K562 (cell line): ENCODE measurements at regions not wholly inside any gene's neighbourhood (a gene's known extent, or its start where the extent isn't known, plus 50 kb on each side); places are given as distances from the start of the nearest gene placed in this dataset.

ENCODE experiments used
- ATAC-seq: fragments of 200-7000 bp; cut with Tn5 transposase; 3 replicates; pipeline ENCODE4 v1.9.1; 2020; ENCODE audit warnings: moderate library complexity
- BruUV-seq: library from RNA; stranded (reverse); fragments of 400-500 nt; replicated peaks from 2 replicates; lab custom pipeline; 2021; lab: Mats Ljungman, UMichigan
- CTCF ChIA-PET: fragments of 300-600 bp; formaldehyde crosslinking; extraction: SDS; loops from one replicate; lab custom pipeline; 2021; ENCODE audit warnings: low intra/inter-chr PET ratio; lab: Yijun Ruan, JAX
- POLR2A ChIA-PET: fragments of 300-600, 350-650 bp; sonication (Branson Sonifier 250); formaldehyde crosslinking; extraction: SDS; loops from one replicate; lab custom pipeline; 2021; ENCODE audit warnings: antibody characterized with exemption, inconsistent platforms; lab: Yijun Ruan, JAX
- DNase-seq, 4 experiments: peaks; one replicate each; pipeline versions ENCODE4 v3.0.0 to v3.0.0-alpha.2; 2011 to 2018; ENCODE audit warnings: low spot score in 3 of 4, mixed read lengths in 3 of 4; ENCODE audit errors: extremely low read depth in 1 of 4
- FAIRE-seq: peaks from 2 replicates; lab custom pipeline; 2011; peaks lifted over from hg19 to GRCh38; lab: Jason Lieb, UNC
- H2AFZ ChIP-seq: 2 replicates; pipeline ENCODE4 v1.6.0; 2011; ENCODE audit warnings: low read depth, low read length, control low read depth, inconsistent platforms
- H3K27ac ChIP-seq: fragments of 200-600 bp; 3 replicates; pipeline ENCODE4 v1.8.0; 2011; ENCODE audit warnings: low read depth, mild to moderate bottlenecking, control low read depth, inconsistent platforms, low read length, moderate library complexity, mixed read lengths; ENCODE audit errors: extremely low read depth
- H3K27me3 ChIP-seq, 2 experiments: fragments of 300-600 bp in 1 of 2; 2 replicates in 1 of 2; 3 replicates in 1 of 2; pipeline versions ENCODE4 v1.6.0 to v1.8.0; 2011; ENCODE audit warnings: inconsistent platforms in 2 of 2, low read length in 2 of 2, mild to moderate bottlenecking in 1 of 2, mixed read lengths in 1 of 2, moderate library complexity in 1 of 2; ENCODE audit not compliant: control insufficient read depth in 2 of 2, insufficient read depth in 2 of 2
- H3K36me3 ChIP-seq: fragments of 300-600 bp; 3 replicates; pipeline ENCODE4 v1.8.0; 2011; ENCODE audit warnings: mild to moderate bottlenecking, low read length, inconsistent platforms; ENCODE audit not compliant: control insufficient read depth, insufficient read depth
- H3K4me1 ChIP-seq, 2 experiments: fragments of 200-600 bp in 1 of 2; replicated peaks in 1 of 2; 2 replicates in 1 of 2; 3 replicates in 1 of 2; pipeline versions ENCODE4 v1.5.1 to v1.8.0; 2011; ENCODE audit warnings: inconsistent platforms in 2 of 2, low read length in 2 of 2, mild to moderate bottlenecking in 1 of 2, mixed read lengths in 1 of 2, moderate library complexity in 1 of 2; ENCODE audit not compliant: control insufficient read depth in 2 of 2, insufficient read depth in 2 of 2
- H3K4me2 ChIP-seq: 2 replicates; pipeline ENCODE4 v1.6.1; 2011; ENCODE audit warnings: low read length, control low read depth, inconsistent platforms, mixed read lengths; ENCODE audit not compliant: insufficient read depth
- H3K4me3 ChIP-seq: fragments of 200-600 bp; sonication (generic), shearing (Covaris generic); 2 replicates; pipeline ENCODE4 v1.5.1; 2016; ENCODE audit warnings: control low read depth, inconsistent platforms
- H3K79me2 ChIP-seq: fragments of 200-600 bp; 3 replicates; pipeline ENCODE4 v1.8.0; 2011; ENCODE audit warnings: low read length, inconsistent platforms; ENCODE audit not compliant: control insufficient read depth, insufficient read depth
- H3K9ac ChIP-seq, 2 experiments: 2 replicates each; pipeline versions ENCODE4 v1.6.0 to v1.6.1; 2011; ENCODE audit warnings: low read depth in 2 of 2, low read length in 2 of 2, control low read depth in 1 of 2, inconsistent platforms in 1 of 2, mild to moderate bottlenecking in 1 of 2, mixed read lengths in 1 of 2; ENCODE audit not compliant: insufficient read depth in 1 of 2
- H3K9me1 ChIP-seq: one replicate; pipeline ENCODE4 v1.6.0; 2011; ENCODE audit warnings: inconsistent platforms, mild to moderate bottlenecking, low read length, moderate library complexity; ENCODE audit not compliant: control insufficient read depth, insufficient read depth
- H3K9me3 ChIP-seq: replicated peaks from 2 replicates; pipeline ENCODE4 v1.5.1; 2011; ENCODE audit warnings: low read depth, low read length, inconsistent platforms; ENCODE audit not compliant: control insufficient read depth, insufficient read depth
- H4K20me1 ChIP-seq: replicated peaks from 2 replicates; pipeline ENCODE4 v1.6.1; 2011; ENCODE audit warnings: low read length, inconsistent platforms, mixed read lengths; ENCODE audit not compliant: control insufficient read depth, insufficient read depth
- ARID2 ChIP-seq: fragments of 450-650 bp; IDR thresholded peaks from 2 replicates; pipeline ENCODE4 v1.6.1; 2017; ENCODE audit warnings: antibody characterized with exemption, mild to moderate bottlenecking
- C11orf30 ChIP-seq: fragments of 450-650 bp; IDR thresholded peaks from 2 replicates; pipeline ENCODE4 v1.6.1; 2016; ENCODE audit warnings: low read depth, mild to moderate bottlenecking
- EZH2 ChIP-seq: IDR thresholded peaks from 2 replicates; pipeline ENCODE4 v1.6.1; 2012; ENCODE audit warnings: low read depth, mild to moderate bottlenecking, inconsistent platforms, low read length, borderline replicate concordance
- GTF2B ChIP-seq: IDR thresholded peaks from 2 replicates; pipeline ENCODE4 v1.6.1; 2011; ENCODE audit not compliant: insufficient read length; ENCODE audit errors: extremely low read depth
- PKNOX1 ChIP-seq: fragments of 450-650 bp; IDR thresholded peaks from 2 replicates; pipeline ENCODE4 v1.6.1; 2016
- SREBF1 ChIP-seq: fragments of 150-350 bp; IDR thresholded peaks from 2 replicates; pipeline ENCODE4 v1.6.1; 2014; ENCODE audit warnings: antibody characterized with exemption, low read depth, low read length, borderline replicate concordance
- XRCC3 ChIP-seq: fragments of 450-650 bp; IDR thresholded peaks from 2 replicates; pipeline ENCODE4 v1.6.1; 2017; ENCODE audit warnings: mild to moderate bottlenecking, moderate library complexity
- WGBS: fragments of 100-300 bp; shearing (Covaris generic); methylation state at CpG from one replicate; pipeline ENCODE4 v1.1.6; 2016; ENCODE audit warnings: low coverage, mixed read lengths; ENCODE audit not compliant: insufficient coverage; ENCODE audit errors: missing lambda C conversion rate; 5-methylcytosine and 5-hydroxymethylcytosine counted together
- in situ Hi-C: fragments of 300-500 bp; cut with MboI; formaldehyde crosslinking; loops from 4 replicates; pipeline ENCODE4 v1.15.0; 2018; ENCODE audit warnings: inconsistent platforms, mixed read lengths
- intact Hi-C: fragments of 100-400 bp; cut with micrococcal nuclease; formaldehyde crosslinking; loops from 2 replicates; pipeline ENCODE4 v1.14.2; 2022

GRCh38 chr3:124450366-124450765 lies 279.9 kb upstream of the UMPS start (continued):
- TF ChIP-seq XRCC3 (no peak), SREBF1 (no peak), ARID2 (no peak), GTF2B (no peak), C11orf30 (no peak)

DNA sequence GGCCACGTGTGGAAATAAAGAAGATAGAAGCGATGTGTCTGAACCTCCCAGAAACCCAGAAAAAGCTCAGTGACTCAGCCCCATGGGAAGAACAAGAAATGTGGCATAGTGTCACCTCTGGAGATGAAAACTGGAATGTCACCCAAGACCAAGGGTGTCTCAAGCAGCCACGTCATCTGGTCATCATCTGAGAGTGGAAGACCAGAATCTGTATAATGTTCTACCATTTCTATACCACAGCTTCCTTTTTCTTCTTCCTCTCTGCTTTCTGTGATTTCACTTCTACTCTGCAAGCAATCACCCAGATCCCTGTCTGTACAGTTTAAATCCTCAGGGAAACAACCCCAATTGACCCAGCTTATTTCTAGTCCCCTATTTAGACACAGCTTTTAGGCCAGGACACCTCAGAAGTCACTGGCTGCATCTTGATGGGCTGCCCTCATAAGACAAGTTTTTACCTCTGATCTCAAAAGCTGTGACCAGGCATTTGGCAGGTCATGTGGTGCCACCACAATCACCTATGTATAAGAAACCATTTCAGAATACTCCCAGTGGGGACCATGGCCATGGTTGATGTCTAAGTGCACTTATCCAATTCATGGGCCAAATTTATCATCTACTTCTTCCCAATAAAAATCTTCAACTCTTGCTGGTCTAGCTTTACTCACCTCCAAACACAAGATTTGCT lies 278.5 kb upstream of the UMPS start:
- no peaks in the 10 kb centered on the region for H3K4me1 ChIP-seq
- CTCF ChIA-PET, result no interaction called here
- in situ Hi-C loops, result no loop called here

More for the DNA sequence above, 278.5 kb upstream of the UMPS start:
- Histone ChIP-seq H4K20me1 (no peaks in the 10 kb centered on the region), H3K79me2 (no peaks in the 10 kb centered on the region), H2AFZ (no peak overlapping the region), H3K27ac (no peak overlapping the region), H3K36me3 (no peaks in the 10 kb centered on the region), H3K9me1 (no peaks in the 10 kb centered on the region), H3K9ac (no peak overlapping the region), H3K4me3 (no peak overlapping the region), H3K4me2 (no peak overlapping the region), H3K27me3 (no peaks in the 10 kb centered on the region; a peak in 1 of 5 replicates), H3K9me3 (no peaks in the 10 kb centered on the region)
- no peak for FAIRE-seq
- intact Hi-C loops, result no loop called here
- POLR2A ChIA-PET, result interaction anchor here (0.7 kb wide), 1 partner anchor 10 kb away, joined by 3 read pairs; no protein-coding TSS in a partner anchor
- TF ChIP-seq EZH2 (no peak), XRCC3 (no peak), PKNOX1 (no peak)
- no peak for DNase-seq
- WGBS, result 0% methylated on average over 3 of the region's 3 CpGs
- ATAC-seq, result no peak
- no TSS peak for BruUV-seq
